ENCODE measurements at regions not wholly inside any gene's neighbourhood (a gene's known extent, or its start where the extent isn't known, plus 50 kb on each side); places are given as distances from the start of the nearest gene placed in this dataset.
"Not testable (repeated sequence)": the region's sequence is repeated elsewhere in the genome, so short reads cannot be mapped to it uniquely, and the experiment has no call there.

DNA sequence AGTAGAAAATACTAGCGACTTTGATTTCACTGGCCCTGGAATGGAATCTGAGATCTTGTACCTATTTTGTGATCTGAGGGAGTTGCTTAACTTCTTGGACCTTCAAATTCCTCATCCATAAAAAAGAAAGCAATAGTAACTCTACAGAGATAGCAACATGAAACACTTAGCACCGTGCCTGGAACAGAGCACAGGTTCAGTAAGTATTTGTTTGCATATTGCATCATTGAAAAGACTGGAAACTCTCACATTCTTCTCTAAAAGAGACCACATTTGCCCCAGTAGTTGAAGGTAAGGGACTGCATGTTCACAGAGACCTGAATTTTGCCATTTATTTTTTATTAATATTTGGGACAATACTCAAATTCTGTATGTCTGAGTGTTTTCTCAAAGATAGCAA is 358.1 kb downstream of the COG6 start:
- ATAC-seq (ENCODE audit: poor library complexity) (no peak), DNase-seq (no peak)
- intact Hi-C loops (cut with DNase I): no loop called here

DNA sequence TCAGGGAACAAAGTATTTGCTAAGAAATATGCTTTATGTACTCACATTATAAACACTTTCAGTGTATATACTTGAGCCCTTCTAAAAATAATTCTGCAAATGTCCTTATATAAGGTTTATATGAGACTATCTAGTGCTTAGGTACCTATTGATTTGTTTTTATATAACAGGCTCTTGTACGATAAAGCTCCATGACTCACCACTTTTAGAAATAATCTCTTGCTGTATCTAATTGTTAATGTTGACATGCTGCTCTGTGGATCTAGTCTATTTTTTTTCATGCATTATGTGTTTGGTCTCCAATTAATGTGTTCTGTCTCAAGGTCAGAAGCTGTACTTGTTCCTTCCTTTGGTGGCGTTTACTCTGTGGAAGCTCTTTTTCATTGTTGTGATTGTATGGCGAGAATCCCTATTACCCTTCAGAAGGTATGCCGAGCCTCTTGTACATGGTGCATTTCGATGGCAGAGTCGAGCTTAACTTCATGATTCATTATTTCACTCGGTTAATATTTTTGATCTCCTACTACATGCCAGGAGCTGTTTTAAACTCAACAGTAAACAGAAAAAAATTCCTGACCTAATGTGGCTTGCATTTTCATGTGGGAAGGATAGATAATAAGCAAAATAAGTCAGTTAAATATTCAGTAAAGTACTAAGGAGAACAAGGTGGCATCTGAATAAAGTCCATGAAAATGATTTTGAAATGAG is 361.6 kb downstream of the COG6 start:
- DNase-seq: no peak
- intact Hi-C loops (cut with DNase I): no loop called here
- no peak for ATAC-seq (ENCODE audit: poor library complexity)

DNA sequence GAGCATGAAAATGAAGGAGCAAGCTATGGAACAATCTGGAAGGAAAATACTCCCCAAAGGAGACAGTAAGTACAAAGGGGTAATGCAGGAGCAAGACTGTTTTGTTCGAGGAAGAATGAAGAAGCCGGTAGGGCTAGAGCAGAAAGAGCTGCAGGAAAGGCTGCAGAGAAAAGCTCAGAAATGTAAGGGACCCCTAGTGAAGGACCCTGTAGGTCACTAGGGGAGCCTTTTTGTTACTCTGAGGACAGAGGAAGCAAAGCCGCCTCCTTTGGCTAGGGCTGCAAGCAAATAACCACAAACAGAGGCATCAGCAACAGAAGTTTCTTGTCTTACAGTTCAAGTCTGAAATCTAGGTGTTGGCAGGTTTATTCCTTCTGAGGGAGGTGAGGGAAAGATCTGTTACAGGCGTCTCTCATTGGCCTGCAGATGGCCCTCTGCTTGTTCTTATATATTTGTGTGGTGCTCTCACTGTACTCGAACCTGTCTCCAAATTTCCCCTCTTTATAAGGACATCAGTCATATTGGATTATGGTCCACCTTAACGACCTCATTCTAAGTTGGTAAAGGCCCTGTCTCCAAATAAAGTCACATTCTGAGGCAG is 362.3 kb downstream of the COG6 start:
- ATAC-seq (ENCODE audit: poor library complexity) (no peak), DNase-seq (no peak)
- intact Hi-C loops (cut with DNase I): no loop called here

DNA sequence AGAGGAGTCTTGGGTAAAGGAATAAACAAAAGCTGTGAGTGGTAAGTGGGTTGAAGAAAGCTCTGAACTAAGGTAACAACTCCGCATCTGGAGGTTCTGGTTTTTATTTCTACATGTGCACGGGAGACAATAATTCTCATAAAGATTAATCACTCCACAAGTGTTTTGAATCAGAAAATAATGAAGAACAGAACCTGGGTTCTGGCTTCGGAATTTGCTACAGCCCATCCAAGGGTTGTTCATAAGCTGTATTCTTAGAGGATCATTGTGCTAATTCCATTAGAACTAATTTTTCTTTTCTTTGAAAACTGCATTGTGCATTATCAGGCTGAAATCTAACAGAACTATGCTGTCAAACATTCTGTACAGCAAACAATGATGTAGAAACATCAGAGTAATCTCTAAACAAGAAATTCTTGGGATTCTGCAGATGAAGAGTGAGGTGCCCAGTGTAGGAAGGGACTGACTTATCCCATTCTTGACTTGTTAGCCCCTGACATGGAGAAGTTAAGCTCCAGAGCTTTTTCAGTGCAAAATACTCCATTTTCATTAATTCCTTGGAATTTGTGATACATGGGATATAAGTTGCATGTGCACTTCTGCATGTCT is 368.2 kb downstream of the COG6 start:
- no peak for ATAC-seq (ENCODE audit: poor library complexity)
- intact Hi-C loops (cut with DNase I): no loop called here
- DNase-seq: no peak

DNA sequence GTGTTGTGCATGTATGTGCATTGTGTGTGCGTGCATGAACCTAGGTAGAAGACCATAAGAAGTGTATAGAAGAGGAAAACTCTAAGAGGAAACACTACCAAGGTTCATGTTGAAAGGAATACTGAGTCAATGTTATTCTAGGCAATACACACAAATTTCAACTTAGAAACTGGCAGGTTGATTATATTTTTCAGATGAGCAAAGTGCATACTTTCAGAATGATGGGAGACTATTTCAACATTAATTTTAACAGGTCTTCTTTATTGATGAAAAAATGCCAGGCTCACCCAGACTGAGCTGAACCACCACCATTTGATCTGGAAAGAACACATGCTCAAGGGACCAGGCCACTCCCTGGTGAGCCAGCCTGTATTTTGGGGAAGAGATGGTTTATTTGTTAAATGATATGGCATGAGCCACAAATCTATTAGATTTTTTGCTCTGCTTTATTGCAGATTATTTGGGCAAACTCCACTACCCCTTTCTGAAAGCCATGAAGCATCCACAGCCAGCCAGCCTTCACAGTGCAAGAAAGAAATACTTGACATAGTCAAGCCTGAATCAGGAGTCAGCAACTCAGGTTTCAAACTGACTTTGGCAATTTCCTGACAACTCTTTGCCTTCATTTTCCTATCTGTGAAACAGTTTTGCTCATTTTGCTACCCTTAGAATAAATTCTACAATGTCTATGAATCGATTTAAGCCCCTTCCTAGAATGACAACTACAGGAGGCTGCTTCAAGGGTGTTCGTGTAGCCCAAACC is 368.9 kb downstream of the COG6 start:
- ATAC-seq (ENCODE audit: poor library complexity) (no peak), DNase-seq (no peak)
- intact Hi-C loops (cut with DNase I): no loop called here

DNA sequence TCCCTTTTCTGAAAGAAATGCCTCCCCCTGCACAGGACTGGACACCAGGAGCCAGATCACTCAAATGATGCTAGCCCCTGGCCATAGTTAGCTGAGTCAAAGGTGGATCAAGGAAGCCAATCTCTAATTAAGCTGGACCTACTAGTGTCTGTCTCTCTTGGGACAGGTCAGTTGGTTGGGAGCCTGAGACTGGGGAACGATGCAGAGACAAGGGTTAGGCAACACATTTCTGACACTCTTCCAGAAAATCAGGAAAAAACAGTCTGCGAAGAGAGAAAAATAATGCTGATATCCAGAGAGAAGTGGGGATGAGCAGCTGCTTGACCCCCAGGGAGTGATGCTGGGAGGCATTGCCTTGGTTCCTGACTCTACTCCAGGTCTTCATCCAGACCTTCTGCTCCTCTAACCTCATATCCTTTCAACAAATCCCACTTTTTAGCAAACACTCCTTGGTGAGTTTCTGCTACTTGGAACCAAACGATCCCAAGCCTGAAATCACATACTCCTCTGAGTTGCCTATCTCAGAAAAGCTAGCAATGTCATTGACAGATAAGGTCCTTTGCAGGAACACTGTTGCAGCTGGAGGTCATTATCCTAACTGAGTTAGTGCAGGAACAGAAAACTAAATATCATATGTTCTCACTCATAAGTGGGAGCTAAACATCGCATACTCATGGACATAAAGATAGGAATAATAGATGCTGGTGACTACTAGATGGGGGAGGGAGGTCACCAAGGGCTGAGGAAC is 369.7 kb downstream of the COG6 start:
- intact Hi-C loops (cut with DNase I): no loop called here

DNA sequence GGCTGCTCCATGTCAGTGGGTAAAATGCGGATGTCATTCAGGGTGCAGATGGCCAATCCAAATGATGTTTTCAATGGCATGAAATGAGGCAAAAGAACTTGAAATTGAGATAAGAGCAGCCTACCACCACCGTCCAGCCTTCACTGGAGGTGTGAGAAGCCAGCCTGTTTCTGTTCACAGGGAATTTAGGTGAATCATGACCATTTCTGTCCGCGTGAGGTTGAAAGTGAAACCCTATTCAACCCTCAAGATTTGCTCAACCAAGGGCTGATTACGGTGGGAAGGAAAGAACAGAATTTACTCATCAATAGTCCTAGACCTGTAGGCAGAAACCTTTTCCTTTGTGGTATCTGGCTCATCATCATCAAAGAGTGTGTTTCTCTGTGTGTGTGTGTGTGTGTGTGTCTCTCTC is 370.7 kb downstream of the COG6 start:
- no peak for DNase-seq
- no peak for ATAC-seq (ENCODE audit: poor library complexity)
- intact Hi-C loops (cut with DNase I): no loop called here

More for the DNA sequence above, 369.7 kb downstream of the COG6 start:
- no peak for DNase-seq
- peak; percentile 70 for ATAC-seq (ENCODE audit: poor library complexity)

DNA sequence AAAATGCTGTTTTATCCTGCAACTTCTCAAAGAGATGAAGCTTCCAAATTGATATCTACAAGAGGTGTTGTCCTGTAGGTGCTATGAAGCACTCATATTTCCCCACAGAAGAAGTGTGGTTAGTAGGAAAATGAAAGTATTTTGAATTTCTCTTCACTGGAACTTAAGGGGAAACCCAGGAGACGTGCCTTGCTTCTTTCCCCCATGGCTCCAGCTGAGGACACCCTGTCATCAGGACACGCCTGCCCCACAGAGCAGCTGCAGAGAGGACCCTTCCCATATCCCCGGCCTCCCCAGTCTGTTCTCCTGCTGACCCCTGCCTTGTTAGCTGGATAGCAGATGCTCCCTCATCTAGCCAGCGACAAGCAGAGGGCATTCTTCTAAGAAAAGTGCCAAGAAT is 371.3 kb downstream of the COG6 start:
- DNase-seq (no peak), ATAC-seq (ENCODE audit: poor library complexity) (no peak)
- intact Hi-C loops (cut with DNase I): no loop called here

DNA sequence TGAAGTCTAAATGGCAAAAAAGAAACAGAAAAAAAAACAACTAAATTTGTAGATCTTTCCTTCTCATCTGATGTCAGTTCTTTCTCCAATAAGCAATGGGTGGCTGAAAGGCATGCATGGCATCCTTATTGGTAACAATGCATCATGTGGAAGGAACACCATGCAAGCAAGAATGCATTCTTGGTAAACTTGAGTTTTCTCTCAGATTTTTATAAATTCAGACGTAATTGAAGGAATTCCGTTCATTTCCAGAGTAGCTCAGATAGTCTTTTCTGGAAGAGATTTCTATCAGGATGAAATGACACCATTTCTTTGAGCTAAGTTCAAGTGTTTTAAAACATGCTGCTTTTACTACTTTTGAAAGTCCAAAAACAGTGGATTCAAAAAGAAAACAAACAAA is 373.0 kb downstream of the COG6 start:
- ATAC-seq (ENCODE audit: poor library complexity): no peak
- intact Hi-C loops (cut with DNase I): no loop called here
- DNase-seq: no peak

DNA sequence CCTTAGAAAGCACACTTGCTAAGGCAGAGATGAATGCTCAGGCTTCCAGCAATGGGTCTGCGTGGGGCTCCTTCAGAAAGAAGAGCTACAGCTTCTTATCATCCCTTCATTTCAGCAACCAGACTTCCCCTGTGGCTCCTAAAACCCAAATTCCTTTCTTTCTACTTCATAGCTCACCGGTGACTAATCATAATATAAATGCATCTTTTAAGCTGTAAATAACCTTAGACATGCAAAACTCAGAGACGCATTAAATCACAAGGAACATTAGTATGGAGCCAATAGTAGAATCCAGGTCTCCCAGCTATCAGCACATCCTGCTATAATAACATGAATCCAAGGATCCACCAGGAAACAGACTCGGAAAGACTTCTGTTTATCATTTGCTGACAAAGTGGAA is 375.6 kb downstream of the COG6 start:
- ATAC-seq (ENCODE audit: poor library complexity) (no peak), DNase-seq (no peak)
- intact Hi-C loops (cut with DNase I): no loop called here

DNA sequence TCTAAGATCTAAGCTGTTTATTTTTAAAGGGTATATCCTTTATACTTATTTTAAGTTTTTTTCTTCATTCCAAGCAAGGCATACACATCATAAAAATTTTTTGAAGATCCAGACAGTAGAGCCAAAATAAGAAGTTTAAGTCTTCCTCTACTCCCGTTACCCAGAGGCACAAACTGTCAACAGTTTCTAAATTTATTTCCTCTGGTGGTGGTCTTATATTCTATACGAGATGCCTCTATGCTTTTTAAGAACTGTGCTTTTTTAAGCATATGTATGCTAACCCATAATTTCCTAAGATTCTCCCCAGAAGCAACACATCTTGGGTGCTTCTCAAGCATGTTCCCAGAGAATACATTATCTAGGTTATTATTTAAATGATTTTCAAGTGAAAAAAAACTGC is 383.6 kb downstream of the COG6 start:
- ATAC-seq (ENCODE audit: poor library complexity): no peak
- no peak for DNase-seq
- intact Hi-C loops (cut with DNase I): no loop called here

DNA sequence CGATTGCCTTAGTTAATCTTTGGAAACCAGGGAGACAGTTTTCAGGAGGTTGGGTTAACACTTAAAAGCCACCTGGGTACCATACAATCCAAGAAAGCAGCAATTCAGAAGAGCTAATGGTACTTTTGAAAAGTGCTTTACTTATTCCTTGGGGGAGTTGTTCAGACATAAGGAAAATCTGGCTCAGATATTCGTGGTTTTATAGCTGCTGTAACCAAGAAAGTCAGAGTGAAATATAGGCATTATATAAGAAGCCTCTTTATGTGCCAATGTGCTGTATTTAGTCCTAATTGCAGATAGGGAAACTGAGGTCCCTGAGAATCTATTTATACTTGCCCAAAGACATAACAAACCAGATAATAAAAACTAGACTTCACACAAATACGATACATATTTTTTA is 387.5 kb downstream of the COG6 start:
- ATAC-seq (ENCODE audit: poor library complexity) (no peak), DNase-seq (no peak)
- intact Hi-C loops (cut with DNase I): no loop called here

DNA sequence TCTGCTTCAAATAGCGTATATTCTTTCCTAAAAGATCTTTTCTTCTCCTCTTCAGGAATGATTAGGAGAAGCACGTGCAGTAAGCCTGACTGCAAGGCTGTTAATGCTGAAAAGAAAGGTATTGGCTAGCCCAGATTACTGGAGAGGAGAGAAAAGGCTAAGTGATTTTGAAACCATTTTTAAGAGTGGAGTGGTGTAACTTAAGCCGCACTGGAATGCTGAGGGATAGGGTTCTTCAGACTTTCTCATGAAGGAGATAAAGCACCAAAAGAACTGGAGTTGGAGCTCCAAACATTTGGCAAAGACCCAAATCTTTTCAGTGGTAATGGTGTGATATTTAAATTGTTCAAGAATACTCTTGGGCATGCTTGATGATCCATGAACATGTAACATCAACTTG is 388.3 kb downstream of the COG6 start:
- intact Hi-C loops (cut with DNase I): no loop called here
- ATAC-seq (ENCODE audit: poor library complexity) (no peak), DNase-seq (no peak)

DNA sequence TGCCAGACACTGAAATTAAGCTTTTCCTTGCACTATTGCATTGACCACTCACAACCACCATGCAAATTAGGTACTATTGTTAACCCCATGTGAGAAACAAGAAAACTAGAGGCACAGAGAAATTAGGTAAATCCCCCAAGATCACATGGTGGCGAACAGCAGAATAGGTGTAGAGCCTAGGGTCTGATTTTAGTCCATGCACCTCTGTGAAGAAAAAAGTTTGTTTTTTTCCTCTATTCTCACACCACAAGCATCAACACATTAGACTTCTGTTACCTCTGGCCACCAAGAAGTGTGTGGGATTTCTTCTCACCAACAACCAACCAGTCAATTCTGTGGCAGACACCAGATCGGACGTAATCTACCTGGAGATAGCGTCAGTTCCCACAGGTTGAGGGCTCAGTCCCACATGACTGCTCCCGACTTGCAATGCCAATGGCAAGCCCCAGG is 391.9 kb downstream of the COG6 start:
- intact Hi-C loops (cut with DNase I): no loop called here
- no peak for DNase-seq

DNA sequence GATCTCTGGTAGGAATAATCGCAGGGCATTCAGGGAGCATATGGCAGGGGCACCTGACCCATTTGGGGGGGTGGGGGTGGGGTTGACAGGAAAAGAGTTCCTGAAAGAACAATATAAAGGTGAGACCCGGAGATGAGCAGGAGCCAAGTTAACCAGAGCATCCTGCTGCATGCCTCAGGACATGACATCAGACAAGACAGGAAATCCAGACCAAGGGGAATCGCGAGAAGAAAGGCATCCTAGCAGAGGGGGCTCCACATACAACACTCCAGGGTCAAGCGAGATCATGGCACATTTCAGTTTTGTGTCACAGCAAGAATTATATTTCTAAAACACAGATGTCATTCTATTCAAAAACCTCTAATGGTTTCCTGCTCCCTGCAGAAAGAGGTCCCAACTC is 393.1 kb downstream of the COG6 start:
- intact Hi-C loops (cut with DNase I): no loop called here

More for the DNA sequence above, 391.9 kb downstream of the COG6 start:
- no peak for ATAC-seq (ENCODE audit: poor library complexity)

DNA sequence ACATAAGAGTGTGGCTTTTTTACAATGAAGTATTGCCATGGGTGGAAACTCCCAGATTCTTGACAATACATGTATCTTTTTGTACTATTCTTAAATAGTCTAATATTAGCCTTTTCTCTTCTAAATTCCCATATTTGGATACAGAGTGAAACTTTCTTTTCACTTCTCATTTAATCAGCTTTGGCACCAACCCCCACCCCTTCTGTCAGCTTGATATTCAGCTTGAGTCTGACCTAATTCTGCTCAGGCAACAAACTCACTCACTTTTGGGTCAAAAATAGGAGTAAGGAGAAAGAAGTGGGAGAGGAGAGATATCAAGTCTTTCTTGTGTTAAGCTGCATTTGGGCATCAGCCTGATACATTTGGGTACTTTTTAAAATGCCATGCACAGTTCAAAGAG is 397.5 kb downstream of the COG6 start:
- DNase-seq: no peak
- no peak for ATAC-seq (ENCODE audit: poor library complexity)
- intact Hi-C loops (cut with DNase I): no loop called here

More for the DNA sequence above, 393.1 kb downstream of the COG6 start:
- ATAC-seq (ENCODE audit: poor library complexity) (no peak), DNase-seq (no peak)

DNA sequence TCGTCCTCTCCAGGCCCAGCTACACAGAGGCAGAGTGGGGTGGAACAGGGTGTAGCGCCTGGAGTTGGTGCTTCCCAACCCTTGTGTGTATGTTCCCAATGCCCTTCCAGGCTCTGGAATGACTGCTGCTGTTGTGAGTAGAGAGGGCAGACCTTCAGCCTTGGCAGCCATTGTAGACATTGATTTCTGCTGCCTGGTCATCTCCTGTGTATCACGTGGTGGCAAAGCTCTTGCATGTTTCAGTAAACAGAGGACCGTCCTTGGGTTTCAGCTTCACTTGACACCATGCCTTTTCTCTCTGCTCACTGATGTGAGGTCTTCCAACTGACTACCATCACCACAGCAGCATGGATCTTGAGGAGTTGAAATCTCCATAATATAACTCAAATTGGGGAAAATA is 397.9 kb downstream of the COG6 start:
- ATAC-seq (ENCODE audit: poor library complexity) (no peak), DNase-seq (no peak)
- intact Hi-C loops (cut with DNase I): no loop called here

DNA sequence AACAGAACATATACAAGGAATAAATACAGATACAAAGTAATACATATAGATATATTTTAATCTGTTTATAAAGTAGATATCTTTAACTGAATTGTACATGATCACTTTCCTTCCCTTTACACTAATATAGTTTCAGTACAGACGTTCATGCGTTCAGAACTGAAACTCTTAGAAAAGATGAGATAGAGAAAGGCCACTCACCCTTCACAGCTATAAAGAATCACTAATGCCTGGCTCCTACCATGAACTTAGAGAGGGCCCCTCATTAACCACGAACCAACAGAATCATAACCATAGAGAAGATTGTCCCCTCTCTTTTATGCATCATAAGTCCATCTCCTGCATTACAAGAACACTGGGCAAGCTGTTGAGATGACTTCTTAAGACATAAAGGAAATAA is 399.0 kb downstream of the COG6 start:
- intact Hi-C loops (cut with DNase I); ATAC-seq (ENCODE audit: poor library complexity); DNase-seq: not testable (repeated sequence)

Data from Right ventricle myocardium superior (tissue), 1 donor.